HUES48 (cell line): ENCODE measurements at regions not wholly inside any gene's neighbourhood (a gene's known extent, or its start where the extent isn't known, plus 50 kb on each side); places are given as distances from the start of the nearest gene placed in this dataset.
"Not testable (repeated sequence)": the region's sequence is repeated elsewhere in the genome, so short reads cannot be mapped to it uniquely, and the experiment has no call there.

Source experiments
- H3K27ac ChIP-seq: one replicate; pipeline ENCODE4 v1.7.0; 2013; ENCODE audit warnings: low read depth, low read length, inconsistent platforms
- H3K27me3 ChIP-seq: 2 replicates; pipeline ENCODE4 v1.6.1; 2013; ENCODE audit warnings: mild to moderate bottlenecking, low read length; ENCODE audit not compliant: control insufficient read depth, insufficient read depth
- H3K36me3 ChIP-seq: 2 replicates; pipeline ENCODE4 v1.6.1; 2013; ENCODE audit warnings: low read length; ENCODE audit not compliant: control insufficient read depth, insufficient read depth
- H3K4me1 ChIP-seq: 2 replicates; pipeline ENCODE4 v1.6.1; 2013; ENCODE audit warnings: mild to moderate bottlenecking, low read length; ENCODE audit not compliant: control insufficient read depth, insufficient read depth
- H3K4me3 ChIP-seq: 2 replicates; pipeline ENCODE4 v1.5.1; 2013; ENCODE audit warnings: mild to moderate bottlenecking, low read depth, low read length
- H3K9ac ChIP-seq: 2 replicates; pipeline ENCODE4 v1.6.1; 2013; ENCODE audit warnings: mild to moderate bottlenecking, low read depth, low read length, moderate library complexity
- H3K9me3 ChIP-seq: 2 replicates; pipeline ENCODE4 v1.6.1; 2013; ENCODE audit warnings: low read length; ENCODE audit not compliant: control insufficient read depth, insufficient read depth

DNA sequence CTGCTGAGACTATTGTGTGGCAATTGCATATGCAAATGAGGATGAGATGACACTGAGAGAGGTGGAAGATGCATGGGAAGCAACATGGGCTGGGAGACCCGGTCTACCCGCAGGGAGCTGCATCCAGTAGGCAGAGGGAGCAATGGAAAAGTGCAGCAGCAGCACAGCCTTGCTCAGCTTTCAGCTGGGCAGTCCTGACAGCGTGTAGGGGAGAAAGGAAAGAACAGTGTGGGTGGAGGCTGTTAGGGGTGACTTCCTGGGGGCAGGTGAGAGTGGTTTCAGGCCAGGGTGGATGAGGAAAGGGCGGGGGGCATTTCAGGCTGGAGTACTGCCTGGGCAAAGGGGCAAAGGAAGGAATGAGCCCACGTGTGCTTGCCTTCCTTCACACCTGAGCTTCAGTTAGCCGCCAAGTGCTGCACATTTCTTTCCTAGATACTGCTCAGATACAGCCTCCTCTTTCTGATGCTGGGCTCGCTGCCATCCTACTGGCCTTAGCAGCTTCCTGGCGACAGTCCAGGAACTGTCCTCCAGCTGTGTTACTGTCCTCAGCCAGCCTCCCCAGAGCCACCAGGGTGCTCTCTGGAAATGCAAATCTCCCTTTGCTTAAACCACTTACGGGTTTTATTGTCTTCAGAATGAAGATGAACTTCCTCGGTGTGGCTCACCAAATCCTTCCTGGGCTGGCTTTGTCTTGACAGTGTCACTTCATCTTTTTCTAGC is 276.3 kb downstream of the TSN start:
- H3K9ac ChIP-seq = no peak overlapping the region
- H3K9me3 ChIP-seq = no peaks in the 10 kb centered on the region
- H3K36me3 ChIP-seq = no peaks in the 10 kb centered on the region
- H3K27ac ChIP-seq = no peak overlapping the region
- H3K4me3 ChIP-seq = no peak overlapping the region
- H3K27me3 ChIP-seq = no peaks in the 10 kb centered on the region
- peaks cover 19% of the 10 kb centered on the region for H3K4me1 ChIP-seq

- Histone ChIP-seq H3K27ac (no peak overlapping the region), H3K9ac (no peak overlapping the region)
Observed at GRCh38 chr2:122032264-122032645, 276.8 kb downstream of the TSN start.

GRCh38 chr2:122033778-122034177 is 278.3 kb downstream of the TSN start:
- no peak overlapping the region for H3K27ac ChIP-seq
- H3K9ac ChIP-seq = no peak overlapping the region
- no peaks in the 10 kb centered on the region for H3K9me3 ChIP-seq
- no peaks in the 10 kb centered on the region for H3K36me3 ChIP-seq
- no peaks in the 10 kb centered on the region for H3K27me3 ChIP-seq
- H3K4me3 ChIP-seq = no peak overlapping the region
- peaks cover 19% of the 10 kb centered on the region for H3K4me1 ChIP-seq

More at GRCh38 chr2:122032264-122032645, 276.8 kb downstream of the TSN start:
- Histone ChIP-seq H3K4me1 (peaks cover 19% of the 10 kb centered on the region), H3K36me3 (no peaks in the 10 kb centered on the region), H3K9me3 (no peaks in the 10 kb centered on the region), H3K27me3 (no peaks in the 10 kb centered on the region), H3K4me3 (no peak overlapping the region)

- Histone ChIP-seq H3K4me3 (no peak overlapping the region), H3K27ac (no peak overlapping the region), H3K9me3 (no peaks in the 10 kb centered on the region), H3K27me3 (no peaks in the 10 kb centered on the region), H3K4me1 (peaks cover 19% of the 10 kb centered on the region), H3K36me3 (no peaks in the 10 kb centered on the region), H3K9ac (no peak overlapping the region)
Observed at GRCh38 chr2:122034344-122034743, 278.9 kb downstream of the TSN start.

GRCh38 chr2:122034777-122035176 is 279.3 kb downstream of the TSN start:
- Histone ChIP-seq H3K9ac (no peak overlapping the region), H3K27ac (no peak overlapping the region), H3K4me1 (peaks cover 19% of the 10 kb centered on the region), H3K36me3 (no peaks in the 10 kb centered on the region), H3K9me3 (no peaks in the 10 kb centered on the region), H3K27me3 (no peaks in the 10 kb centered on the region), H3K4me3 (no peak overlapping the region)

- H3K9ac ChIP-seq, H3K36me3 ChIP-seq, H3K9me3 ChIP-seq, H3K4me3 ChIP-seq, H3K27me3 ChIP-seq, H3K27ac ChIP-seq: not testable (repeated sequence)
- H3K4me1 ChIP-seq = peaks cover 11% of the 10 kb centered on the region; the same call in 1 of the 2 replicates
Observed at GRCh38 chr2:122038816-122039215, 283.4 kb downstream of the TSN start.

DNA sequence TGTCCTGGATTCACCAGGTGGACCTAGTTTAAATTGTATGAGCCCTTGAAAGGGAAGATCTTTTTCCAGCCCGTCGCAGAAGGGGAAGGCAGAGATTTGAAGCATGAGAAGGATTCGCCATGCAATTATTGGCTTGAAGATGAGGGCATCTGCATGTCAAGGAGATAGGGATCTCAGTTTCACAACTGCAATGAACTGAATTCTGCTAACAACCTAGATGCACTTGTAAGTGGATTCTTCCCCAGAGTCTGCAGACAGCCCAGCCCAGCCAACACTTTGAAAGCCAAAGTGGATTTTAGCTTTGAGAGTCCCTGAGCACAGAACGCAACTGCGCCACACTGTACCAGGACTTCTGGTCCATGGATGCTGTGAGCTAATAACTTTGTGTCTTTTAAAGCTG is 286.0 kb downstream of the TSN start:
- Histone ChIP-seq H3K9ac (no peak overlapping the region), H3K4me1 (no peaks in the 10 kb centered on the region), H3K4me3 (no peak overlapping the region), H3K27me3 (no peaks in the 10 kb centered on the region), H3K9me3 (no peaks in the 10 kb centered on the region), H3K27ac (no peak overlapping the region), H3K36me3 (no peaks in the 10 kb centered on the region)

DNA sequence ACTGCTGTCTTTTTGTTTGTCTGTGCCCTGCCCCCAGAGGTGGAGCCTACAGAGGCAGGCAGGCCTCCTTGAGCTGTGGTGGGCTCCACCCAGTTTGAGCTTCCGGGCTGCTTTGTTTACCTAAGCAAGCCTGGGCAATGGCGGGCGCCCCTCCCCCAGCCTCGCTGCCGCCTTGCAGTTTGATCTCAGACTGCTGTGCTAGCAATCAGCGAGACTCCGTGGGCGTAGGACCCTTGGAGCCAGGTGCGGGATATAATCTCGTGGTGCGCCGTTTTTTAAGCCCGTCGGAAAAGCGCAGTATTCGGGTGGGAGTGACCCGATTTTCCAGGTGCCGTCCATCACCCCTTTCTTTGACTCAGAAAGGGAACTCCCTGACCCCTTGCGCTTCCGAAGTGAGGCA is 296.2 kb downstream of the TSN start:
- Histone ChIP-seq H3K9me3 (peaks cover 13% of the 10 kb centered on the region), H3K4me1 (peaks cover 14% of the 10 kb centered on the region)
- H3K27me3 ChIP-seq, H3K4me3 ChIP-seq, H3K36me3 ChIP-seq, H3K9ac ChIP-seq, H3K27ac ChIP-seq: not testable (repeated sequence)

DNA sequence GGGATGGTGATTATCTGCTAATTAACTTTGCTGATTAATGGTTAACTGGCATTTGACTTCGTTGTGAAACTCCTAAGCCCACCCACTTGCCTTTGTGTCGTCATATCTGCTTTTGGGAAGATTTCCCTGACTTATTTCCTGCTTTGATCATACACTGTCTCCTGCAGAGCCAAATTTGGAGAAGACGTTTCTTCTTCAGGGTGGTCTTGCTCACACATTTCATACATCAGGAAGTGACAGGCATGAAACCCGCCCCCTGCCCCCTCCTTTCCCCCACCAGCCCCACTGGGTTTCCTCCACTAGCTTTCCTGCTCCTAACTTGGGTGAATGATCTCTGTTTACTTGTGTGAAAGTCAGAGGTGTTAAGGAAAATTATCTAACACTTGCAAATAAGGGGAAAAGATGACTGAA is 300.1 kb downstream of the TSN start:
- Histone ChIP-seq H3K4me3 (no peak overlapping the region), H3K27me3 (no peaks in the 10 kb centered on the region), H3K4me1 (peaks cover 14% of the 10 kb centered on the region), H3K27ac (peak overlapping the region; percentile 71), H3K9ac (no peak overlapping the region), H3K36me3 (no peaks in the 10 kb centered on the region), H3K9me3 (peaks cover 13% of the 10 kb centered on the region)

GRCh38 chr2:122056853-122057252 is 301.4 kb downstream of the TSN start:
- Histone ChIP-seq H3K36me3 (no peaks in the 10 kb centered on the region), H3K4me3 (no peak overlapping the region), H3K9ac (no peak overlapping the region), H3K4me1 (peaks cover 14% of the 10 kb centered on the region), H3K9me3 (peaks cover 13% of the 10 kb centered on the region), H3K27me3 (no peaks in the 10 kb centered on the region), H3K27ac (no peak overlapping the region)

DNA sequence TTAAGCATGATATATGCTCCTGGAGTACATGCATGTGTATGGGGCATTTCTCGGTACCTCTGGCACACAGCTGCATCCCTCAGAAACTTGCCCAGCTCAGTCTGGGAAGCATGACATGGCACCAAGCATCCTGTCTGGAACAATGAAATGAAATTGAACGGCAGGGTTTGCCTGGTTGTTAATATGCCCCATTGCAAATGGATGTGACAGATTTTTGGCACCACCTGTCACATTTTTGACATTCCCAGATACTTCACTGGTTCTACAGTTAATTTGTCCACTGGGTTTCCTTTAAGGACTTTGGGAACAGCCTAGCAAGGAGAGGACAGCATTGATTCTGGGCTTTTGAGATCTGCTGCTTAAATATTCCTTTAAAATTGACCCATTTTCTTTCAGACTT is 305.8 kb downstream of the TSN start:
- H3K4me3 ChIP-seq = no peak overlapping the region
- H3K4me1 ChIP-seq = peaks cover under 1% of the 10 kb centered on the region; the same call in 1 of the 2 replicates
- H3K9me3 ChIP-seq = no peaks in the 10 kb centered on the region
- H3K36me3 ChIP-seq = no peaks in the 10 kb centered on the region
- no peaks in the 10 kb centered on the region for H3K27me3 ChIP-seq
- H3K9ac ChIP-seq = no peak overlapping the region
- no peak overlapping the region for H3K27ac ChIP-seq
